DND-41 (cell line): ENCODE measurements at regions not wholly inside any gene's neighbourhood (a gene's known extent, or its start where the extent isn't known, plus 50 kb on each side); places are given as distances from the start of the nearest gene placed in this dataset.

Experiments used
- ATAC-seq: fragments of 200-7000 bp; cut with Tn5 transposase; 3 replicates; pipeline ENCODE4 v1.9.1; 2021; ENCODE audit warnings: low read depth; ENCODE audit not compliant: insufficient read depth
- DNase-seq: peaks from one replicate; pipeline ENCODE4 v3.0.0-alpha.2; 2020
- H2AFZ ChIP-seq: 2 replicates; pipeline ENCODE4 v1.6.0; 2012; ENCODE audit warnings: low read depth, low read length
- H3K27ac ChIP-seq: 2 replicates; pipeline ENCODE4 v1.5.1; 2012; ENCODE audit warnings: low read length, inconsistent platforms
- H3K27me3 ChIP-seq: fragments of 200-600 bp; sonication (generic); 2 replicates; pipeline ENCODE4 v1.6.0; 2012; ENCODE audit warnings: low read length, mild to moderate bottlenecking, inconsistent platforms; ENCODE audit not compliant: insufficient read depth, poor library complexity
- H3K36me3 ChIP-seq: 2 replicates; pipeline ENCODE4 v1.5.1; 2012; ENCODE audit warnings: low read length, inconsistent platforms; ENCODE audit not compliant: insufficient read depth
- H3K4me1 ChIP-seq: 2 replicates; pipeline ENCODE4 v1.5.1; 2012; ENCODE audit warnings: mild to moderate bottlenecking, low read length; ENCODE audit not compliant: insufficient read depth
- H3K4me2 ChIP-seq: 2 replicates; pipeline ENCODE4 v1.6.0; 2012; ENCODE audit warnings: mild to moderate bottlenecking, moderate library complexity, low read length, inconsistent platforms; ENCODE audit not compliant: insufficient read depth
- H3K4me3 ChIP-seq, 2 experiments: fragments of 200-600 bp in 1 of 2; shearing (Covaris generic) in 1 of 2; 2 replicates each; pipeline ENCODE4 v1.5.1; 2012 to 2016; ENCODE audit warnings: inconsistent platforms in 2 of 2, low read length in 2 of 2, mild to moderate bottlenecking in 2 of 2, low read depth in 1 of 2, moderate library complexity in 1 of 2
- H3K79me2 ChIP-seq: 2 replicates; pipeline ENCODE4 v1.6.0; 2012; ENCODE audit warnings: low read length, inconsistent platforms; ENCODE audit not compliant: insufficient read depth
- H3K9ac ChIP-seq: 2 replicates; pipeline ENCODE4 v1.6.0; 2012; ENCODE audit warnings: low read depth, mild to moderate bottlenecking, inconsistent platforms, low read length, moderate library complexity
- H3K9me3 ChIP-seq: 2 replicates; pipeline ENCODE4 v1.5.1; 2012; ENCODE audit warnings: low read length, moderate library complexity, mild to moderate bottlenecking, inconsistent platforms; ENCODE audit not compliant: insufficient read depth, severe bottlenecking
- H4K20me1 ChIP-seq: 2 replicates; pipeline ENCODE4 v1.6.0; 2012; ENCODE audit warnings: low read length; ENCODE audit not compliant: insufficient read depth
- CTCF ChIP-seq: IDR thresholded peaks from 2 replicates; pipeline ENCODE4 v1.5.1; 2012; ENCODE audit warnings: borderline replicate concordance, low read length, moderate library complexity, mild to moderate bottlenecking; ENCODE audit not compliant: poor library complexity, severe bottlenecking; ENCODE audit errors: extremely low read depth
- EZH2 ChIP-seq: IDR thresholded peaks from 3 replicates; pipeline ENCODE4 v1.6.1; 2012; ENCODE audit warnings: borderline replicate concordance, low read depth, mild to moderate bottlenecking, moderate library complexity, low read length, inconsistent platforms; ENCODE audit not compliant: severe bottlenecking

- H3K36me3 ChIP-seq: no peaks in the 10 kb centered on the region
- no peaks in the 10 kb centered on the region for H3K79me2 ChIP-seq
- no peak overlapping the region for H3K9ac ChIP-seq
- DNase-seq (no peak), ATAC-seq (no peak)
- TF ChIP-seq EZH2 (no peak), CTCF (no peak)
- H4K20me1 ChIP-seq: no peaks in the 10 kb centered on the region
- H3K4me1 ChIP-seq: no peaks in the 10 kb centered on the region
- H3K4me3 ChIP-seq: no peak overlapping the region
- H3K9me3 ChIP-seq: no peaks in the 10 kb centered on the region
- no peak overlapping the region for H3K4me2 ChIP-seq
- H3K27me3 ChIP-seq: no peaks in the 10 kb centered on the region
- H3K27ac ChIP-seq: no peak overlapping the region
- no peak overlapping the region for H2AFZ ChIP-seq
These were observed 117.4 kb upstream of the FOXA2 start for GRCh38 chr20:22701679-22702308.

- Histone ChIP-seq H3K4me1 (no peaks in the 10 kb centered on the region), H3K4me3 (no peak overlapping the region), H2AFZ (no peak overlapping the region), H3K27me3 (no peaks in the 10 kb centered on the region), H3K9ac (no peak overlapping the region), H4K20me1 (no peaks in the 10 kb centered on the region), H3K79me2 (no peaks in the 10 kb centered on the region), H3K9me3 (no peaks in the 10 kb centered on the region), H3K36me3 (no peaks in the 10 kb centered on the region), H3K27ac (no peak overlapping the region), H3K4me2 (no peak overlapping the region)
- DNase-seq (no peak), ATAC-seq (no peak)
- TF ChIP-seq EZH2: no peak
- no peak for TF ChIP-seq CTCF
These were observed 119.5 kb upstream of the FOXA2 start for GRCh38 chr20:22703843-22704242.

- peaks cover 19% of the 10 kb centered on the region for H3K4me1 ChIP-seq
- H4K20me1 ChIP-seq: no peaks in the 10 kb centered on the region
- H3K79me2 ChIP-seq: no peaks in the 10 kb centered on the region
- H3K4me2 ChIP-seq: no peak overlapping the region
- DNase-seq (no peak), ATAC-seq (no peak)
- TF ChIP-seq CTCF (no peak), EZH2 (no peak)
- H3K4me3 ChIP-seq: no peak overlapping the region
- no peaks in the 10 kb centered on the region for H3K9me3 ChIP-seq
- H2AFZ ChIP-seq: no peak overlapping the region; the same call in 1 of the 2 replicates
- no peaks in the 10 kb centered on the region for H3K27me3 ChIP-seq
- no peaks in the 10 kb centered on the region for H3K36me3 ChIP-seq
- no peak overlapping the region for H3K27ac ChIP-seq
- no peak overlapping the region for H3K9ac ChIP-seq
These were observed 127.8 kb upstream of the FOXA2 start for GRCh38 chr20:22711971-22712755.
